CD4-positive, alpha-beta T cell treated with Interleukin-17A for 1 hour (primary cell): ENCODE measurements at regions not wholly inside any gene's neighbourhood (a gene's known extent, or its start where the extent isn't known, plus 50 kb on each side); places are given as distances from the start of the nearest gene placed in this dataset.
"Not testable (repeated sequence)": the region's sequence is repeated elsewhere in the genome, so short reads cannot be mapped to it uniquely, and the experiment has no call there.

Source experiments
- DNase-seq: peaks from one replicate; pipeline ENCODE4 v3.0.0-alpha.2; 2020

DNA sequence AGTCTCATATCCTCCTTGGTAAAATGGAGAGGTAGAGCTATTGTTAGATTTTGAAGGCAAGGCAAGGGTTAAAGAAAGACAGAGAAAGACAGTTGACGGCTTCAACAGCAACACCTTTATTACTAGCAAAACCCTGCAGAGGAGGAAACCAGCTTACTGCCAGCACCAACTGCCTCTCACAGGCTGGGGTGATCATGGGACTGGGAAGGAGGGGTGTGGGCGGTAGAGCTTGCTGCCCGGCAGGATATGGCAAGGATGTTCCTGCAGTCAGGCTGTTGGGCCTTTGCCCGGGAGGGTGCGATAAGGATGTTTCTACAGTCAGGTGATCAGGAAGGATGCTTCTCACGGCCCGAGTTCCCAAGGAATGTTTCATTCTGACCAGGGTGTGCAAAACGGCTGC, 310.0 kb downstream of the FOXD4L4 start:
- not testable (repeated sequence) for DNase-seq

GRCh38 chr9:66049721-66050120, 312.8 kb downstream of the FOXD4L4 start:
- DNase-seq, result not testable (repeated sequence)

DNA sequence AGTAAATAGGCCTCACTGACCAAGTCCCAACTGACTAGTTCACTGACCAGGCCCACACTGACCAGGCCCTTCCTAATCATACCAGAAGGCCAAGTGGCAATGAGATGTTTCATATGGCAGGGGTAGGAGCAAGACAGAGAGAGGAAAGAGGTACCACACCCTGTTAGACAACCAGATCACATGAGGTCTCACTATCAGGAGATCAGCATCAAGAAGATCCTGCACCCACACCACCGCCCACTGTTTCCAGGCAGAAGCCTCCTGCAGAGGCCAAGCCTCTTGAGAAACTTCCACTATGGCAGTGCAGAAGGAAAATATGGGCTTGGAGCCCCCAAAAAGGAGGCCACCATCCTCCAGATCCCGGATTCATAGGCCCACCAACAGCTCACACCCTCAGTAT, 317.8 kb downstream of the FOXD4L4 start:
- DNase-seq, result not testable (repeated sequence)

DNA sequence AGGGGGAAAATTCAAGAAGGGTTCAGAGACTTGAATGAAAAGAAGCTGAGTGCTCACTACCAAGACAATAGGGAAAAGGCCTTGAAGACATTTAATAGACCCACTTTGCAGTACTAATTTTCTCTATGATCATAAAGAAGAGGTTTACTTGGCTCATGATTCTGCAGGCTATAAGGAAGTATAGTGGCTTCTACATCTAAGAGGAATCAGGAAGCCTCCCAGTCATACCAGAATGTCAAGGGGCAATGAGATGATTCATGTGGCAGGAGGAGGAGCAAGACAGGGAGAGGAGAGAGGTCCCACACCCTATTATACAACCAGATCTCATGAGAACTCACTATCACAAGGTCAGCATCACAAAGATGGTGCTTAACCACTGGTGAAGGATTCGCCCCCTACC, 323.7 kb downstream of the FOXD4L4 start:
- DNase-seq, result not testable (repeated sequence)

GRCh38 chr9:66063822-66064221, 326.9 kb downstream of the FOXD4L4 start:
- not testable (repeated sequence) for DNase-seq

DNA sequence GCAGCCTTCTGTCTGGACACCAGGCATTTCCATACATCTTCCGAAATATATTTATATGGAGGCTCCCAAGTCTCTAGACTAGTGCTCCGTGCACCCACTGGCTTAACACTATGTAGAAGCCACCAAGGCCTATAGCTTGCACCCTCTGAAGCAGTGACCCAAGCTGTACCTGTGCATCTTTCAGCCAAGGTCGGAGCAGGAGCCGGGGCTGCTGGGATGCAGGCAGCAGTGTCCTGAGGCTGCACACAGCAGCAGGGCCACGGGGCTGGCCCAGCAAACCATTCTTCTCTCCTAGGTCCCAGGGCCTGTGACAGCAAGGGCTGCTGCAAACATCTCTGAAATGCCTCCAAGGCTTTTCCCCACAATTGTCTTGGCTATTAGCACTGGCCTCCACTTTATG, 328.8 kb downstream of the FOXD4L4 start:
- not testable (repeated sequence) for DNase-seq

GRCh38 chr9:66067231-66067630, 330.3 kb downstream of the FOXD4L4 start:
- DNase-seq, result not testable (repeated sequence)

DNA sequence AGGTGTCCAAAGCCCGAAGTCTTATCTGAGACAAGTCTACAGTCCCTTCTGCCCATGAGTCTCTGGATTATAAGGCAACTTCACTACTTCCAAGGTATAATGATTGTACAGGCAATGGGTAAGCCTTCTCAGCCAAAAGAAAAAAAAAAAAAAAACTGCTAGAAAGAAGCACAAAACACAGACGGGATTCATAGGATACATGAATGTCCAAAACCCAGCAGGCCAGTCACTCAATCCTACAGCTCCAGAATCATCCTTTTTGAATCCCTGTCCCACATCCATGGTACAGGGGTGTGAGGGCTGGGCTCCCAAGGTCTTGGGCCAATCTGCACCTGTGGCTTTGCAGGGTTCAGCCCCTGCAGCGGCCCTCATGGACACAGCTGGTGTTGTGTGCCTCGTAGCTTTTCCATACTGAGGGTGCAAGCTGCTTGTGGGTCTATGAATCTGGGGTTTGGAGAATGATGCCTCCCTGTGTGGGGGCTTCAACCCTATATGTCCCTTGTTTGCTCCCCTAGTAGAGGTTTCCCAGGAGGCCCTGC, 331.6 kb downstream of the FOXD4L4 start:
- DNase-seq, result not testable (repeated sequence)

DNA sequence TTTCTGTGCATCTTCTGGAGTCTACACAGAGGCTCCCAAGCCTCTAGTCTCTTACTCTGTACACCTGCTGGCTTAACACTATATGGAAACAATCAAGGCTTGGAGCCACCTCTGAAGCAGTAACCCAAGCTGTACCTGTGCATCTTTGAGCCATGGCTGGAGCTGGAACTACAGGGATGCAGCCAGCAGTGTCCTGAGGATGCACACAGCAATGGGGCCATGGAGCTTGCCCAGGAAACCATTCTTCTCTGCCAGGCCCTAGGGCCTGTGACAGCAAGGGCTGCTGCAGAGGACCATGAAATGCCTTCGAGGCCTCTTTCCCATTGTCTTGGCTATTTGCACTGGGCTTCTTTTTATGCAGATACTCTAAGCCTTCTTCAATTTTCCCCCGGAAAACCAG, 332.1 kb downstream of the FOXD4L4 start:
- DNase-seq, result peak; percentile 0

DNA sequence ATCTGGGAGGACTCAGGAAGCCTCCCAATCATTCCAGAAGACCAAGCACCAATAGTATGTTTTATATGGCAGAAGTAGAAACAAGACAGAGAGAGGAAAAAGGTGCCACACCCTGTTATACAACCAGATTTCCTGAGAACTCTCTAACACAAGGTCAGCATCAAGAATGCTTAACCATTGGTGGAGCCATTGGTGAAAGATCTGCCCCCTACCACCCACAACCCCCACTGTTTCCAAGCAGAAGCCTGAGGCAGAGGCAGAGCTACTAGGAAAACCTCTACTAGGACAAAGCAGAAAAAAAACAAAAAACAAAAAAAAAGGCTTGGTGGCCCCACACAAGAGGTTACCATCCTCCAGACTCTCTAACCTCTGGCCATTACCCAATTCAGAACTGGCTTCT, 336.2 kb downstream of the FOXD4L4 start:
- DNase-seq, result not testable (repeated sequence)

- not testable (repeated sequence) for DNase-seq
Measured at GRCh38 chr9:66082811-66083210, 345.9 kb downstream of the FOXD4L4 start.
